22Rv1 (cell line): ENCODE measurements at regions not wholly inside any gene's neighbourhood (a gene's known extent, or its start where the extent isn't known, plus 50 kb on each side); places are given as distances from the start of the nearest gene placed in this dataset.

Experiments used
- ZFX ChIP-seq: fragments of 450-650 bp; IDR thresholded peaks from 2 replicates; pipeline ENCODE4 v1.6.1; 2017; ENCODE audit warnings: antibody characterized with exemption, borderline replicate concordance
- TF ChIP-seq, protein P1 (sequence below): fragments of 450-650 bp; IDR thresholded peaks from 2 replicates; pipeline ENCODE4 v1.5.1; 2017; ENCODE audit warnings: mild to moderate bottlenecking

GRCh38 chr2:136168720-136169119 is 50.8 kb upstream of the CXCR4 start:
- TF ChIP-seq, protein P1, sequence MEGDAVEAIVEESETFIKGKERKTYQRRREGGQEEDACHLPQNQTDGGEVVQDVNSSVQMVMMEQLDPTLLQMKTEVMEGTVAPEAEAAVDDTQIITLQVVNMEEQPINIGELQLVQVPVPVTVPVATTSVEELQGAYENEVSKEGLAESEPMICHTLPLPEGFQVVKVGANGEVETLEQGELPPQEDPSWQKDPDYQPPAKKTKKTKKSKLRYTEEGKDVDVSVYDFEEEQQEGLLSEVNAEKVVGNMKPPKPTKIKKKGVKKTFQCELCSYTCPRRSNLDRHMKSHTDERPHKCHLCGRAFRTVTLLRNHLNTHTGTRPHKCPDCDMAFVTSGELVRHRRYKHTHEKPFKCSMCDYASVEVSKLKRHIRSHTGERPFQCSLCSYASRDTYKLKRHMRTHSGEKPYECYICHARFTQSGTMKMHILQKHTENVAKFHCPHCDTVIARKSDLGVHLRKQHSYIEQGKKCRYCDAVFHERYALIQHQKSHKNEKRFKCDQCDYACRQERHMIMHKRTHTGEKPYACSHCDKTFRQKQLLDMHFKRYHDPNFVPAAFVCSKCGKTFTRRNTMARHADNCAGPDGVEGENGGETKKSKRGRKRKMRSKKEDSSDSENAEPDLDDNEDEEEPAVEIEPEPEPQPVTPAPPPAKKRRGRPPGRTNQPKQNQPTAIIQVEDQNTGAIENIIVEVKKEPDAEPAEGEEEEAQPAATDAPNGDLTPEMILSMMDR: no peak
- no peak for TF ChIP-seq ZFX
